ENCODE measurements at regions not wholly inside any gene's neighbourhood (a gene's known extent, or its start where the extent isn't known, plus 50 kb on each side); places are given as distances from the start of the nearest gene placed in this dataset.
"Not testable (repeated sequence)": the region's sequence is repeated elsewhere in the genome, so short reads cannot be mapped to it uniquely, and the experiment has no call there.

- no peak for DNase-seq (ENCODE audit: low read depth)
These were observed 683.9 kb downstream of the CCSER2 start for GRCh38 chr10:85012305-85012704.

- no peak for DNase-seq (ENCODE audit: low read depth)
These were observed 698.6 kb downstream of the CCSER2 start for GRCh38 chr10:85026878-85027467.

- no peak for DNase-seq (ENCODE audit: low read depth)
These were observed 704.6 kb downstream of the CCSER2 start for GRCh38 chr10:85032981-85033380.

DNA sequence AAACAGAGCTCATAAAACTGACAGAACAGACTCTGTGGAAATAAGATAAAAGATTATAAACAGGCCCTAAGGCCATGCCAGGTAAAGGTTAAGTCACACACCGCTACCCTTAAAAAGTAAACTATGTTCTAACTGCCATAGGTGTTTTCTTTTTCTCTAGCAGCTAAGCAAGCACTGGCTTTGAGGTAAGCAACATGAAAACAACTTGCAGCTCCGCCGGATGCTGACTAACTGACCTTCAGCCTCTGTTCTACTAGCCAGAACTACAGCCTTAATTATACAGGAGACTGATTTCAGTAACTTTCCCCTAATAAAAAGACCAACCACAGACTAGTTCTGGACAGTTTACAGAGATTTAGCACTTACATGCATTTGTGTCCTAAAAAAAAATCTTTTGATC is 708.3 kb downstream of the CCSER2 start:
- DNase-seq (ENCODE audit: low read depth), result no peak

GRCh38 chr10:85039311-85039710 is 710.9 kb downstream of the CCSER2 start:
- no peak for DNase-seq (ENCODE audit: low read depth)

- no peak for DNase-seq (ENCODE audit: low read depth)
These were observed 714.8 kb downstream of the CCSER2 start for GRCh38 chr10:85043207-85043606.

- no peak for DNase-seq (ENCODE audit: low read depth)
These were observed 716.7 kb downstream of the CCSER2 start for GRCh38 chr10:85045046-85045445.

DNA sequence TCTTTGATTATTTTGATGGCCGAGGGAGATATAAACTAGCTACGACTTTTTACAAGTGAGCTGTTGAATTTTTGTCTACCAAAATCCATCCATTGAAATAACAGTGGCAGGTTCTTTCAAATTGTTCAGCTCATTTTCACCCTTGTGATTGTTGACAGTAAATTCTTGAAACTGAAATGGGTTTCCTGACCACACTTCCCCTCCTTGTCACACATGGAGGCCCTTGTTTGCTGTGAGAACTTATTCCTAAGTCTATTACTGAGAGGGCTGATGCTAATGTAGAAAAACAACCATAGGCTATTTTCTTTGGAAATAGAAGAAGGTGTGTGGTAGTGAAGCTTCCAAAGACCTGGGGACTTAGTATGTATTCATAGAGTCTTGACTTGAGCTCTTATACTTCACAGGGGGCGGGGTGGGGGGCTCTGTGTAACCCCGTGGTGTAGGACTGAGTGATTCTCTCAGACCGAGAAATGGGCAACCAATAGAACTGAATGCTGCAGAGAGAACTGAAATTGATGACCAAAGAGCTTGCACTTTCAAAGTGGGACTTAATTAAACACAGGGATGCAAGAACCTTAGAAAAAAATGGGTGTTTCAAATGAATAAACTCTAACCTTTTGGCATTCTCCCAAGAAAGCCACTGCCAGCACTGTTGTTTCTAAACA is 718.9 kb downstream of the CCSER2 start:
- DNase-seq (ENCODE audit: low read depth), result no peak

DNA sequence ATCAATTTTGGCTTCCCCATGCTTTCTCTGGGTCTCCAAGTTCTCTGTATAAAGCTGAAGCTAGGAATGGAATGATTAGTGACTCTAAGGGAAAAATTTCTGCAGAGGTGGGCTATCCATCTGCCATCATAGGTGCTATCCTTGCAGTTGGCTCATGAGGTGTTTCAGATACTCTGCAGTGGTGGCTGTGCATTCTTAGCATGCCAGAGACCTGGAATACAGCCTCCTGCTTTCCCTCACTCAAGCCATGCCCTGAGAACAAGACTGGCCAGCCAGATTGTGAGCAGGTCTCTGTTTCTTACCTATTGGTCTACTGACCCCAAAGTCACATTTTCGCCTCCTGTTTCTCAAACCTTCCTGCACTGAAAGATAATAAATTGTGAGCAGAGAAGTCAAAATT is 719.6 kb downstream of the CCSER2 start:
- DNase-seq (ENCODE audit: low read depth), result no peak

- DNase-seq (ENCODE audit: low read depth), result no peak
These were observed 720.3 kb downstream of the CCSER2 start for GRCh38 chr10:85048644-85049043.

DNA sequence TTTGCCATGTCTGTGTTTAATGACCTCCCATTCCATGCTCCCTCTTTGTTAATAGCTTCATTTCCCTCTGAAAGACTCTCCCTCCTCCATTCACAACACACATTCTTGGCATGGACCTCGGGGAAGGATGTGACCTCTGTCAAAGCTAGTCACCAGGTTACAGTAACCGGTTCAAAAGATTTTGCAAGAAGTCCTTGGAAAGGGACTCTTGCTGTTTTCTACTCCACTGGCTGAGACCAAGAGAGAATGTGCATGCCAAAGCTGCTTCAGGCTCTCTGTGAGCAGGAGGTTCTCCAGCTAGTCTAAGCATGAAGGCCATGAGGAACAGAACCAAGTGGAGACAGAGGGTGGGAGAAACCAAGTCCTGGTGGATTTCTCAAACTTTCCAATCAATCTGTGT is 732.6 kb downstream of the CCSER2 start:
- no peak for DNase-seq (ENCODE audit: low read depth)

DNA sequence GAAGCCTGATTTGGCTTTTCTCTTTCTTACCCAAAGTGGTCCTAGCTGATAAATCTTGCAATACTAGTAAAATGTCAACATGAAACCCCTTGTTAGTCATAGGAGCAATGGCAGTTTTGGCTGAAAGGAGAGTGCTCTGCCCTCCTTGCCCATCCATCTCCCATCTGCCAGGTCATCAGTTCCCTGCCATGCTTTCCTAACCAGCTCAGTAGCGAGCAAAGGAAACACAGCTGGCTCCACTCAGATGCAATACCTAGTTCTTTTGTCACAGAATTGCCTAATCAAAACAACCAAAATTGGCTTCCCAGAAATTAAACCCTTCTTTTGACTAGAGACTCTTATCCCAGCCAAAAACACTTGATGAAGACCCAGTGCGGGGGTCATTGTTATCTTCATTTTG is 733.0 kb downstream of the CCSER2 start:
- DNase-seq (ENCODE audit: low read depth), result no peak

- no peak for DNase-seq (ENCODE audit: low read depth)
These were observed 739.6 kb downstream of the CCSER2 start for GRCh38 chr10:85067955-85068354.

DNA sequence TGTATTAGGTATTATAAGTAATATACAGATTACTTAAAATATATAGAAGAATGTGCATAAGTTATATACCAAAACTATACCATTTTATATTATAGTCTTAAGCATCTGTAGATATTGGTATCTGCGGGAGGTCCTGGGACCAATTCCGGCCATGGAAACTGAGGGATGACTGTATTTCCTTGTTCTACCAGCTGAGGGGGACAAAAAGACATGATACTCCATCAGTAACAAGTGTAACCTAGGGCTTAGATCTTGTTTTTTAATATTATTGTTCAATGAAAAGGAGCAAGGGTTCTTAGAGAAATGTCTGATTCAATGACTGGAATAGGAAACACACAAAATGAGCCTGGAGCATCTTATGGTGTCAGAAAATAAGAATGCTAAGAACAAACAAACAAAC is 752.5 kb downstream of the CCSER2 start:
- no peak for DNase-seq (ENCODE audit: low read depth)

DNA sequence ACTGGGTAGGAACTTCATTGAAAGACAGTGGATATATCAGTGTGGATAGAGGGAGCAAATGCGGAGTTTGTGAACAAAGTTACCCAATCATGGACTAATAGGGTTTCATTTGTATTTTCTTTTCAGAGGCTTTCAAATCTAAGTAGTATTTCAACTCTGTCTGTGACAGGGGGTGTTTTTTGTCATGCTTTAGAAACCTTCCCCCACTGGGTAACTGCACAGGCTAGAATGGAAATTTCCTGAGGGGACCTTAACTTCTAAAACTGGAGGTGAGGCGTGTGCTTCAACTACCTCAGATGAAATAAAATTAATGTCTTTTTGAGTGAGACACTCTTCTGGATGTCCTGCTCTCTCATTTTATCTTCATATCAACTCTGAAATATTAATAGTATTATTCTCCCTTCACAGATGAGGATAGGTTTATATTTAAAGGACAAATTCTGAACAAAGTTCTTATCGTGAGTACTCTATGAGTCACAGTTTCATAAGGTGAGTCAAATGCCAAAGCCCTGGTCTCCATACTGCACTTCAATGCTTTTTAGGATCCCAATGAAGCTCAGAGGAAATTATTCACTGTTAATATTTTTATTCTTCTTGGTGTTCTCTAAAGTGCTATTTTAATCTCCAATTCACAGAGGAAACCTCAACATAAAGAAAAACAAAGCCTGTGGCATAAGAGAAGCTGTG is 770.6 kb downstream of the CCSER2 start:
- DNase-seq (ENCODE audit: low read depth), result no peak

- DNase-seq (ENCODE audit: low read depth), result no peak
These were observed 772.1 kb downstream of the CCSER2 start for GRCh38 chr10:85100495-85100894.

GRCh38 chr10:85105614-85106255 is 777.3 kb downstream of the CCSER2 start:
- DNase-seq (ENCODE audit: low read depth), result no peak

DNA sequence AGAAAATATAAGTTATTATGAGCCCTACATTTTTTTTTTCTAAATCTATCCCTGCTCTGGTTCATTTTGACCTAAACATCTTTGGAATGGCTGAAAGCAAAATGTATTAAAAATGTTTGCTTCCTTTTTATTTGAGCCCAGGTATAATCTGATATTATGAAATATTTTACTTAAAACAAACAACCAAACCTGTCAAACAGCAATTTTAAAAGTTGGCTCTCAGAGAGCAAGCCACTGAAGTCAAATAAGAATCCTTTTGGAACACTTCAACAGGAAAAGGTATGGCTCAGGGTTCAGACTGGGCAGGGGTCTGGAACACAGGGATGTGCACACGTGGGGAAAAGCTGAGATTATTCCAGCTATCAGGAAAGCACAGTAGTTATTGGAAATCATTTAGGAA is 782.9 kb downstream of the CCSER2 start:
- DNase-seq (ENCODE audit: low read depth), result no peak

- no peak for DNase-seq (ENCODE audit: low read depth)
These were observed 796.2 kb downstream of the CCSER2 start for GRCh38 chr10:85124603-85125051.

- DNase-seq (ENCODE audit: low read depth), result no peak
These were observed 808.9 kb downstream of the CCSER2 start for GRCh38 chr10:85137253-85137652.

DNA sequence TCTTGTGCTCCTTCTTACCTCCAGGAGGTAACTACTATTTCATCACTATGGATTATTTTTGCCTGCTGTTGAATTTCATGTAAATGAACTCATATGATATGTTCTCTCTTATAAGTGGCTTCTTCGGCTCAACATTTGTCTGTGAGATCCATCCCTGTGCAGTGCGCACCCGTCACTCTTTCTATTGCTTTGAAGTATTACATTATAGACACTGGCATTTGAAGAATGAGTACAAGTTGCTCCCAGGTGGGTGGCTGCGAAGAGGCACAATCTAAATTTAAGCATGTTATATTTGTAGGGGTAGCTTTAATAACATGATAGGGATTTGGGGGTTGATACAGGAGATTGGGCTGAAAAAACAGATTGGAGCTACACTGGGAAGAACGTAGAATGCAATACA is 809.7 kb downstream of the CCSER2 start:
- DNase-seq (ENCODE audit: low read depth), result no peak

- no peak for DNase-seq (ENCODE audit: low read depth)
These were observed 810.7 kb downstream of the CCSER2 start for GRCh38 chr10:85139124-85139523.

DNA sequence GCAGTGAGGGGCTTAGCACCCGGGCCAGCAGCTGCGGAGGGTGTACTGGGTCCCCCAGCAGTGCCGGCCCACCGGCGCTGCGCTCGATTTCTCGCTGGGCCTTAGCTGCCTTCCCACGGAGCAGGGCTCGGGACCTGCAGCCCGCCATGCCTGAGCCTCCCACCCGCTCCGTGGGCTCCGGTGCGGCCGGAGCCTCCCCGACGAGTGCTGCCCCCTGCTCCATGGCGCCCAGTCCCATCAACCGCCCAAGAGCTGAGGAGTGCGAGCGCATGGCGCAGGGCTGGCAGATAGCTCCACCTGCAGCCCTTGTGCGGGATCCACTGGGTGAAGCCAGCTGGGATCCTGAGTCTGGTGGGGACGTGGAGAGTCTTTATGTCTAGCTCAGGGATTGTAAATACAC is 813.1 kb downstream of the CCSER2 start:
- DNase-seq (ENCODE audit: low read depth), result not testable (repeated sequence)
